ENCODE measurements at regions not wholly inside any gene's neighbourhood (a gene's known extent, or its start where the extent isn't known, plus 50 kb on each side); places are given as distances from the start of the nearest gene placed in this dataset.
A peak's percentile ranks its signal among the peaks of the same experiment; 100 is the strongest.

DNA sequence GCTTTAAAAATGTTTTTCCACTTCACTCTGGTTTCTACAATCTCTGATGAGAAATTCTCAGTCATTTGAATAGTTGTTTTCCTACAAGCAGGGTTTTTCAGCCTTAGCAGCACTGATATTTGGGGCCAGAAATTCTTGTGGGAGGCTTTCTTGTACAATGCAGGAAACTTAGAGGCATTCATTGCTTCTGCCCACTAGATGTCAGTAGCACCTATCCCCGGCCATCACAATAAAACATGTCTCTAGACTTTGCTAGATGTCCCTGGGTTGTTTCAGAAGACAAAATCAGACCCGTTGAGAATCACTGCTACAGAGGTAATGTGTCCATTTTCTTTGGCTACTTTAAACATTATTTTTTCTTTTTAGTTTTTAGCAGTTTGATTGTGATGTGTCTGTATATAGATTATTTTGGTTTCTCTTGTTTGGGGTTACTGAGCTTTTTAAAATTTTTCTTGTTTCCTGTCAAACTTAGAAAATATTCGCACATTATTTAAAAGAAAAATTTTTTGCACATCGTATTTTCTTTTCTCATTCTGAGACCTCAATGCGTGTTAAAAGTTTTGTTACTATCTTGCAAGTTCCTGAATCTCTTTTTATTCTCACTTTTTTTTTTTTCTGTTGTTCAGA is 60.8 kb upstream of the CCDC179 start:
- peak in 1 of 35 experiments; percentile 23 for DNase-seq
- no peaks in the 10 kb centered on the region for H3K27me3 ChIP-seq (replicated peaks in 1 of 2; ENCODE audit: control insufficient read depth in 2 of 2, extremely low read depth in 1 of 2, insufficient read depth in 2 of 2, low read length in 1 of 2)
- no peaks in the 10 kb centered on the region for H3K9me3 ChIP-seq
- Mint-ChIP-seq H3K4me3 (no peak overlapping the region), H3K27me3 (no peaks in the 10 kb centered on the region), H3K27ac (no peak overlapping the region), H3K4me1 (peaks cover 6 to 7% (median 6%) of the 10 kb centered on the region in 3 donors), H3K36me3 (peaks cover 7% of the 10 kb centered on the region), H3K9me3 (no peaks in the 10 kb centered on the region)
- no CpG with 5 or more reads among the region's 5 CpGs for WGBS (ENCODE audit: insufficient coverage)
- peak in 1 of 4 experiments; percentile 52 for ATAC-seq (replicated peaks in 1 of 4)
- no peaks in the 10 kb centered on the region for H3K4me1 ChIP-seq (ENCODE audit: control insufficient read depth in 1 of 2, extremely low read depth in 1 of 2, insufficient read depth in 2 of 2, low read length in 2 of 2)
- H3K4me3 ChIP-seq (ENCODE audit: control insufficient read depth in 1 of 2, extremely low read depth in 1 of 2, low read length in 1 of 2) = no peak overlapping the region
- no peaks in the 10 kb centered on the region for H3K36me3 ChIP-seq (ENCODE audit: control insufficient read depth in 2 of 2, extremely low read depth in 1 of 2, insufficient read depth in 1 of 2, low read length in 1 of 2)
- ChIA-PET POLR2A (no interaction called here), CTCF (interaction anchor here in 1 of 2 donors (1.0 kb wide), 1 partner anchor 283 kb away, joined by 5 read pairs; no protein-coding TSS in a partner anchor)
- no peak overlapping the region for H3K27ac ChIP-seq (ENCODE audit: low read length)

DNA sequence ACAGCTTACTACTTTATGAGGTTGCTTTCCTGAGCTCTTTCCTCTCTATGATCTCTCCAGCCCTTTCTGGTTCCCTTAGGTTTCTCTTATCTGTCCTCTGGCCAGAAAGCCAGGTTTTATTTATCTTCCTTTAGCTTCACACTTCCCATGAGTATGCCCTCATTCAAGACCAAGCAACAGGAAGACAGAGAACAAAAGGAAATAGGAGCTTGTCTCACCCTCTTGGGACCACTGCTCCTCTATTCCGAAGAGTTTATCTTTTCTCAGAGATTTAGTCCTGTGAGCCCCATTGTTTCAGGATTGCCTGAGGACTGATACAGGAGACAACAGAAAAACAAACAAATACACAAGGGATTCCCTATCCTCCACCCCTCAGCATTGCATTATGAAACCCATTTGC is 62.4 kb upstream of the CCDC179 start:
- ATAC-seq (replicated peaks in 1 of 4) = no peak
- Mint-ChIP-seq H3K27me3 (no peaks in the 10 kb centered on the region), H3K4me3 (no peak overlapping the region), H3K36me3 (peaks cover 7% of the 10 kb centered on the region), H3K4me1 (peaks cover 6 to 7% (median 6%) of the 10 kb centered on the region in 3 donors), H3K9me3 (no peaks in the 10 kb centered on the region), H3K27ac (no peak overlapping the region)
- Histone ChIP-seq H3K9me3 (no peaks in the 10 kb centered on the region), H3K27ac (ENCODE audit: low read length) (no peak overlapping the region), H3K4me1 (ENCODE audit: control insufficient read depth in 1 of 2, extremely low read depth in 1 of 2, insufficient read depth in 2 of 2, low read length in 2 of 2) (no peaks in the 10 kb centered on the region), H3K36me3 (ENCODE audit: control insufficient read depth in 2 of 2, extremely low read depth in 1 of 2, insufficient read depth in 1 of 2, low read length in 1 of 2) (no peaks in the 10 kb centered on the region), H3K4me3 (ENCODE audit: control insufficient read depth in 1 of 2, extremely low read depth in 1 of 2, low read length in 1 of 2) (no peak overlapping the region), H3K27me3 (replicated peaks in 1 of 2; ENCODE audit: control insufficient read depth in 2 of 2, extremely low read depth in 1 of 2, insufficient read depth in 2 of 2, low read length in 1 of 2) (no peaks in the 10 kb centered on the region)
- ChIA-PET POLR2A (no interaction called here), CTCF (interaction anchor here in 1 of 2 donors (1.4 kb wide), 1 partner anchor 47 kb away, joined by 5 read pairs; no protein-coding TSS in a partner anchor)
- WGBS (ENCODE audit: insufficient coverage) = 100% methylated on average over 1 of the region's 1 CpG
- DNase-seq = no peak

DNA sequence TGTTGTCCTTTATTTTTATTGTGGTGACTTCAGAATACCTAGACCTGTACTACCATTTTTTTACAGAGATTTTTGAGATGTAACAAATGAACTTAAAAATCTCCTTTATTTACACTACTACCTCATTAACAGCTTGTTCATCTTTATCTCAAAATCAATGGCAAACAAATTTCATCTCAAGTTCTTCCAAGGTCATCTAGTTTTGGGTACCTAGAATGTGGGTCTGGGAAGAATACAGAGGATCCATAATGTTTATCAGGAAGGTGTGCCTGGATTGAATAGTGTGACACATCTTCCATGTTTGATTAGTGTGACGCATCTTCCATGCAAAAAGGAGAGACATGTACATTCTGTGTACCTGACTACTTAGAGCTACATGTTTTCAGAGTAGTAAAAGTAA is 63.3 kb upstream of the CCDC179 start:
- H3K4me1 Mint-ChIP-seq = peaks cover 6 to 7% (median 6%) of the 10 kb centered on the region in 3 donors
- ChIA-PET CTCF (no interaction called here), POLR2A (no interaction called here)
- Histone ChIP-seq H3K4me1 (ENCODE audit: control insufficient read depth in 1 of 2, extremely low read depth in 1 of 2, insufficient read depth in 2 of 2, low read length in 2 of 2) (no peaks in the 10 kb centered on the region), H3K27me3 (replicated peaks in 1 of 2; ENCODE audit: control insufficient read depth in 2 of 2, extremely low read depth in 1 of 2, insufficient read depth in 2 of 2, low read length in 1 of 2) (no peaks in the 10 kb centered on the region), H3K4me3 (ENCODE audit: control insufficient read depth in 1 of 2, extremely low read depth in 1 of 2, low read length in 1 of 2) (no peak overlapping the region), H3K27ac (ENCODE audit: low read length) (no peak overlapping the region), H3K36me3 (ENCODE audit: control insufficient read depth in 2 of 2, extremely low read depth in 1 of 2, insufficient read depth in 1 of 2, low read length in 1 of 2) (no peaks in the 10 kb centered on the region), H3K9me3 (no peaks in the 10 kb centered on the region)
- H3K4me3 Mint-ChIP-seq = no peak overlapping the region
- H3K36me3 Mint-ChIP-seq = peaks cover 7% of the 10 kb centered on the region
- H3K27ac Mint-ChIP-seq = no peak overlapping the region
- 100% methylated on average over 1 of the region's 1 CpG for WGBS (ENCODE audit: insufficient coverage)
- DNase-seq = no peak
- ATAC-seq (replicated peaks in 1 of 4) = no peak
- no peaks in the 10 kb centered on the region for H3K27me3 Mint-ChIP-seq
- H3K9me3 Mint-ChIP-seq = no peaks in the 10 kb centered on the region

DNA sequence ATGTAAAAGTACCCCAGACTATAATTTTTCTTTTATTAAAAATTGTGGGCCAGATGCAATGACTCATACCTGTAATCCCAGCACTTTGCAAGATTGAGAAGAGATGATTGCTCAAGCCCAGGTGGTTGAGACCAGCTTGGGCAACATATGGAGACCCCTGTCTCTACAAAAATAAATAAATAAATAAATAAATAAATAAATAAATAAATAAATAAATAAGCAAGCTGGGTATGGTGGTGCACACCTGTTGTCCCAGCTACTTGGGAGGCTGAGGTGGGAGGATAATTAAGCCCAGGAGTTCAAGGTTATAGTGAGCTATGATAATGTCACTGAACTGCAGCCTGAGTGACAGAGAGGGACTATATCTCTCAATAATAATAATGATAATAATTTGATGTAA is 66.1 kb upstream of the CCDC179 start:
- H3K27me3 Mint-ChIP-seq = no peaks in the 10 kb centered on the region
- ATAC-seq (replicated peaks in 1 of 4) = no peak
- Histone ChIP-seq H3K4me1 (ENCODE audit: control insufficient read depth in 1 of 2, extremely low read depth in 1 of 2, insufficient read depth in 2 of 2, low read length in 2 of 2) (no peaks in the 10 kb centered on the region), H3K36me3 (ENCODE audit: control insufficient read depth in 2 of 2, extremely low read depth in 1 of 2, insufficient read depth in 1 of 2, low read length in 1 of 2) (no peaks in the 10 kb centered on the region), H3K4me3 (ENCODE audit: control insufficient read depth in 1 of 2, extremely low read depth in 1 of 2, low read length in 1 of 2) (no peak overlapping the region), H3K27ac (ENCODE audit: low read length) (no peak overlapping the region), H3K9me3 (no peaks in the 10 kb centered on the region), H3K27me3 (replicated peaks in 1 of 2; ENCODE audit: control insufficient read depth in 2 of 2, extremely low read depth in 1 of 2, insufficient read depth in 2 of 2, low read length in 1 of 2) (no peaks in the 10 kb centered on the region)
- no peaks in the 10 kb centered on the region for H3K9me3 Mint-ChIP-seq
- no peak overlapping the region for H3K4me3 Mint-ChIP-seq
- POLR2A ChIA-PET = no interaction called here
- DNase-seq = no peak
- CTCF ChIA-PET = no interaction called here
- H3K4me1 Mint-ChIP-seq = no peaks in the 10 kb centered on the region
- no peak overlapping the region for H3K27ac Mint-ChIP-seq
- H3K36me3 Mint-ChIP-seq = peaks cover 7% of the 10 kb centered on the region

DNA sequence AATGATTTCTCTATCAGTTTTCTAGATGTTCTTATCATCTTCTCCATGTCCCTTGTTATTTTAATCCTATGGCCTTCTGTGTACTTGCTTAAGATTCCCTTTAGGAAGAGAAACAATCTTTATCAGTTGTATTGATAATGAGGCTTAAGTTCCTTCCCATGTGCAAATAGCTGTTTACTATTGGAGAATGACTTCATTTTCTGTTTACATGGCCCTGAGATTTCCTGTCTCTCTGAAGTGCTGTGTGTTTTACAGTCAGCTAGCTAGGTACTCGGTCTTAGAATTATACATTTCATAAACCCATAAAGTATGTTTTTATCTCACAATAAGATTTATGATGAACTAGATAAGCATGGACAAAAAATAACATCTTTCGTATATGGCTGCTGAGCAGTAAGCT is 67.5 kb upstream of the CCDC179 start:
- Histone ChIP-seq H3K4me1 (ENCODE audit: control insufficient read depth in 1 of 2, extremely low read depth in 1 of 2, insufficient read depth in 2 of 2, low read length in 2 of 2) (no peaks in the 10 kb centered on the region), H3K27me3 (replicated peaks in 1 of 2; ENCODE audit: control insufficient read depth in 2 of 2, extremely low read depth in 1 of 2, insufficient read depth in 2 of 2, low read length in 1 of 2) (no peaks in the 10 kb centered on the region), H3K27ac (ENCODE audit: low read length) (no peak overlapping the region), H3K9me3 (no peaks in the 10 kb centered on the region), H3K36me3 (ENCODE audit: control insufficient read depth in 2 of 2, extremely low read depth in 1 of 2, insufficient read depth in 1 of 2, low read length in 1 of 2) (no peaks in the 10 kb centered on the region), H3K4me3 (ENCODE audit: control insufficient read depth in 1 of 2, extremely low read depth in 1 of 2, low read length in 1 of 2) (no peak overlapping the region)
- no CpG with 5 or more reads among the region's 2 CpGs for WGBS (ENCODE audit: insufficient coverage)
- Mint-ChIP-seq H3K36me3 (peaks cover 6% of the 10 kb centered on the region), H3K27me3 (no peaks in the 10 kb centered on the region), H3K27ac (no peak overlapping the region), H3K4me3 (no peak overlapping the region), H3K9me3 (no peaks in the 10 kb centered on the region), H3K4me1 (no peaks in the 10 kb centered on the region)
- CTCF ChIA-PET = interaction anchor here in 1 of 2 donors (1.6 kb wide), 1 partner anchor 52 kb away, joined by 3 read pairs; no protein-coding TSS in a partner anchor
- DNase-seq (no peak), ATAC-seq (replicated peaks in 1 of 4) (no peak)
- POLR2A ChIA-PET = no interaction called here

DNA sequence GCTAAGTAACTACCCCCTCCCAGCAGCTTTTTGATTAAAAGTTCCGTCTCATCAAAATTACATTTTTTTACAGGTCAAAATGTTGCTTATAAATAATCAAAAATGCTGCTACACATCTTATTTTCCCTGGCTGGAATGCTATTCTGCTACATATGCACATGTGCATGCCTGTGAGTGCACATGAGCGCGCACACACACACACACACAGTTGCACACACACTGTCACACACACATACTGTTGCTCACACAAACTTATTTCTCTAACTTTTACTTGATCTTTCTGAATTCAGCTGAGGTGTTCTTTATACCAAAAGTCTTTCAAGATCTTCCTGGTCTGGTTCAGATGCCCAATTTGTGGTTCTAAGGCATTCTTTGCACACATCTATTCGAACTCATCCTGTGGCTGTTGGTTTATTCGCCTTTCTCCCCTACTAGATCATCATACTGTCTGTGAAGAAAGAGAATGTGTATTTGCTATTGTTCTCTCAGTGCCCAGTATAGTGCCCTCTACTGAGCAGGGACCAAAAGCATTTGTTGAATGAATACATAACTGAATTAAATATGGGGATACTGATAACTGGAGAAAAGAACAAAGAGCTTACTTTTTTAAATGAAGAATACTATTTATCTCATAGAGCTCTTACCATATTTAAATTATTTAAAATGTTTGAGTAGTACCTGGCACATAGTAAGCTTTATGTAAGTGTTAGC is 68.1 kb upstream of the CCDC179 start:
- Histone ChIP-seq H3K9me3 (no peaks in the 10 kb centered on the region), H3K4me1 (ENCODE audit: control insufficient read depth in 1 of 2, extremely low read depth in 1 of 2, insufficient read depth in 2 of 2, low read length in 2 of 2) (no peaks in the 10 kb centered on the region), H3K27ac (ENCODE audit: low read length) (no peak overlapping the region), H3K4me3 (ENCODE audit: control insufficient read depth in 1 of 2, extremely low read depth in 1 of 2, low read length in 1 of 2) (no peak overlapping the region), H3K36me3 (ENCODE audit: control insufficient read depth in 2 of 2, extremely low read depth in 1 of 2, insufficient read depth in 1 of 2, low read length in 1 of 2) (no peaks in the 10 kb centered on the region), H3K27me3 (replicated peaks in 1 of 2; ENCODE audit: control insufficient read depth in 2 of 2, extremely low read depth in 1 of 2, insufficient read depth in 2 of 2, low read length in 1 of 2) (no peaks in the 10 kb centered on the region)
- ChIA-PET POLR2A (no interaction called here), CTCF (interaction anchor here in 1 of 2 donors (1.6 kb wide), 1 partner anchor 52 kb away, joined by 3 read pairs; no protein-coding TSS in a partner anchor)
- DNase-seq (no peak), ATAC-seq (replicated peaks in 1 of 4) (no peak)
- Mint-ChIP-seq H3K9me3 (no peaks in the 10 kb centered on the region), H3K36me3 (no peaks in the 10 kb centered on the region), H3K4me3 (no peak overlapping the region), H3K4me1 (no peaks in the 10 kb centered on the region), H3K27me3 (no peaks in the 10 kb centered on the region), H3K27ac (no peak overlapping the region)
- 84% methylated on average over 3 of the region's 5 CpGs for WGBS (ENCODE audit: insufficient coverage)
